Suppressor macrophage treated with lipopolysaccharide for 4 hours (primary cell): ENCODE measurements at regions not wholly inside any gene's neighbourhood (a gene's known extent, or its start where the extent isn't known, plus 50 kb on each side); places are given as distances from the start of the nearest gene placed in this dataset.
"Not testable (repeated sequence)": the region's sequence is repeated elsewhere in the genome, so short reads cannot be mapped to it uniquely, and the experiment has no call there.

Experiments used
- DNase-seq: peaks from one replicate; pipeline ENCODE4 v3.0.0-alpha.2; 2020

DNA sequence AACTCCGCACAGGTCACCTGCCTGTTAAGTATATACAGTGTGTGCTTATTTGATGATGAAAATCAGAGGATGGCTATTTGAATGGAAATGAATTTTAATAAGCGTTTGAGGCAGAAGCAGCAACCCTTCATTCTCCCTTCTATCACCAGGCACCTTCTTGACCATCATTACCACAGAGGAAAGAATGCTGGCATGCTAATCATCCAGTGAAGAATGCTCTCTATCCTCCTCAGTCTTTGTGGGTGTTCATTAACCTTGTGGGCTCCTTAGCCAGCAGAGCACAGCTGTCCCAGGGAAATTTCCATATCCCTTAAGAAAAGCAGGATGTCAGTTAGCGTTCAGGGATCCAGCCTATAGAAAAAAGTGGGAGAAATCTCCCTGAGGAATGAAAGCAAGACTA, 428.0 kb upstream of the CAMK1G start:
- no peak for DNase-seq

DNA sequence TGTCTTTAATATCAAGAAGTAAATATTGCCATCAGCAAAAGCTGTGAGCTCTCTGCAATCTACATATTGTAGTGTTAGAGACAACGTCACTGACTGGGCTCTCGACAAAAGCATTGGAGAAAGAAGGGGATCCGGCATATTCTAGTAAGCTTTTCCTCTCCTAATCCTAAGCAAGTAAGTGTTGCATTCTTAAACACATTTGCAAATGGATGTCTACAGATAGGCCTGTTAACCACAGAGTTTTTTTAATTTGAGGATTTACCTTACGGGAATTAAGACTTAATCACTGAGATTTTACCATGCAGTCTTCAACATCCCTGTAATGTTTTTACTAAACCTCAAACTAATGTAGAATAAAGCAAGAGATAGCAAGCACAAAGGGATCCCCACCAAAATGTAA, 426.5 kb upstream of the CAMK1G start:
- DNase-seq = no peak

DNA sequence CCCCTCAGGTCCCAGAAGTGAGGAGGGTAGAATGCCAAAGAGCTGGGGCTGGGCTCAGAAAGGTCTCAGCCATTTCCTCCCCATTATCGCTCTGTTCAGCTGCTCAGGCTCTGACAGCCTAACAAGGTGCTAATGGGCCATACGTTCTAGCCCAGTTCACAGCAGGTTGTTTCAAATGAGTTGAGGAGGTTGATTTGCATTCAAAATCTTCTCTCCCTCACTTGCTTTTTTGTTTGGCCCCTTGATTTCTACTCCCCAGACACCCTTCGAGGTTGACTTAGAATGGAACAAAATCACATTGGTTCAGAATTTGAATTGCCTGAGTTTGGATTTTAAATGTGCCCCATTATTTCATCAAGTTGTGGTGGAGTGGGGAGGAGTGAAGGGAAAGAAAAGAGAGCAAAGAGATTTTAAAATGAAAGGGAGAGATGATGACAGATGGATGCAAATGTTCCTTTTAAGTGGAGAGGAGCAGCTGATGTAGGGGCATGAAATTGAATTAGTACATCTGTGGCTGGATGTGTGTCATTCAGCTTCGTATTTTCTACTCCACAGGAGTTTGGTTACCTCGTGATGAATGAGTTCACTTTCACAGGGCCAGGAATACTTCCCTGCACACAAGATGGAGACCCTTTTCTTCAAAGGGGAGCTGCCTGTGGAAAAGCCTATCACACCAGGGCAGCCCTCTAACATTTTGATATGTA, 425.8 kb upstream of the CAMK1G start:
- no peak for DNase-seq

DNA sequence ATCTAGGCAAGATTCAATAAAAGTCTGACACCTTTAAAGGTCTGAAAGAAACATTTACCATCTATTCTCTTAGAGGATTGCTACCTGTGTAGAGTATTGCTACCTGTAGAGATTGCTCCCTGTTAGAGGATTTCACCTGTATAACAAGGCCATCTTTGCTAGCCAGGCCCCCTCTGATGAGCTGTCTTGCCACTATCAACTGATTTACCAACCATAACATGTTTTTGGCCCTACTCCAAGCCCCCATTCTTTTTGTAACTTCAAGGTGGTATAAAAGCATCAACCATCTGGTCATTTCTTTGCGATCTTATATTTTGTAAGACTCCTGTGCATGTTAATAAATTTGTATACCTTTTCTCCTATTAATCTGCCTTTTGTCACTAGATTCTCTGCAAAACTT, 424.7 kb upstream of the CAMK1G start:
- no peak for DNase-seq

DNA sequence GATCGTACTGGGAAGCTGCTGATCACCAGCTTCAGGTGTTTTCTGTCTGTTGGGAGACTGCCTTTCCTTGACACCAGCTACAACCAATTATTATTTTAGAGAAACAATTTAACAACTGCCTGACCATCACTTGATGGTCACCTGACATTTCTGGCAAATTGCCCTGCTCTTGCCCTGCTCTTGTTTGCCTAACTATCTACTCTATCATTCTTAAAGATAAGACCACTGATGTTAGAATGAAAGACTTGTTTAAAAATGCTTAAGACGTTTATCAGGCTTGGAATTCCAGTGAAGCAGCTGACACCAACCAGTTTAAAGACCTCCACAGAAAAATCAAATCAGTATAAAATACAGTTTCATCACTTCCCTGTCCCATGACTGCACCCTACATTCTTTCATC, 423.3 kb upstream of the CAMK1G start:
- DNase-seq = no peak

DNA sequence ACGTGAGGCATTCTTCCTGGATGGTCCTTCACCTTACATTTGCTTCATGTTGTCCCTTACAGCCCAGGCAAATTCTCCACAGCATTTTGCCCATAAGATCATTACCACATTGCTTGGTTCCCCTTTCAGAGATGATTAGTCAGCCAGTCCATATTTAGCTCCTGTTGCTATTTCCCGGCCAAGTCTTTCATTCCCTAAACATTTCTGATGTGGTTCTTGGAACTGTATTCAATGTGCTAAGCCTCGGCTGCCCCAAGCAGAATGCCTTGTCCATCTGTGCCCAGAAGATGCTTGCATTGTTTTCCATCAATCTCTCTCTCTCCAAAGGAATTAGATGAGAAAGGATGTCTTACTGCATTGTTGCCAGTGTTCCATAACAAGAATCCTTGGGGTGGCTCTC, 420.9 kb upstream of the CAMK1G start:
- peak; percentile 4 for DNase-seq

DNA sequence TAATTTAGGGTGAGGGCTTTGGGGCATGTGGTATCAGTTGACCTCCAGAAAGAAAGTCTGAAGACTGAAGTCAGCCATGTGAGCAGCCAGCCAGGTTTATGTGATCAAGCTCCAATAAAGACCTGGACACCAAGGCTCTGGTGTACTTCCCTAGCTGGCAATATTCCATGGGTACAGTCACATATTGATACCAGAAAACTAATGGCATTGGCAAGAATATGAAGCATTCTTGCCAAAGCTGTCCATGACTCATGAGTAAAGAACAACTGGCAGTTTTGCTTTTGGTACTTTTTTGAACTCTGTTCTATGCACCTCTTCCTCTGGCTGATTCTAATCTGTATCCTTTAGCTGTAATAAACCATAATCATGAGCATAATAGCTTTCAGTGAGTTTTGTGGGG, 415.3 kb upstream of the CAMK1G start:
- DNase-seq = no peak

DNA sequence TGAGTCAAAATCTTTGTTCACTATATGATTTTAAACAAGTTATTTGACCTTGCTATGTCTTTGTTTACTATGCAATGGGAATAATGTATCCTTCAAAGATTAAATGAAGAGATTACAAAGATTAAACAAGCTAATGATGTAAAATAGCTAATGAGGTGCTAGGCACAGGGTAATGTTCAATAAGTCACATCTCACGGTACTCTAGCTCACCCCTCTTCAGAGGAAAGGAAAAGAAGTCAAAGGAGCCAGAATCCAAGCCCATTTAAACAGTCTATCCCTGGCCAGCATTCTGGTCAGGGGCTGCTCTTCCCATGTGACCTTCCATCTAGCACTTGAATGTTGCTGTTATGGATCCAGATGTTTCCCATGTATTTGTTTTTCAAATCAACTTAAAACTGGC, 412.4 kb upstream of the CAMK1G start:
- no peak for DNase-seq

DNA sequence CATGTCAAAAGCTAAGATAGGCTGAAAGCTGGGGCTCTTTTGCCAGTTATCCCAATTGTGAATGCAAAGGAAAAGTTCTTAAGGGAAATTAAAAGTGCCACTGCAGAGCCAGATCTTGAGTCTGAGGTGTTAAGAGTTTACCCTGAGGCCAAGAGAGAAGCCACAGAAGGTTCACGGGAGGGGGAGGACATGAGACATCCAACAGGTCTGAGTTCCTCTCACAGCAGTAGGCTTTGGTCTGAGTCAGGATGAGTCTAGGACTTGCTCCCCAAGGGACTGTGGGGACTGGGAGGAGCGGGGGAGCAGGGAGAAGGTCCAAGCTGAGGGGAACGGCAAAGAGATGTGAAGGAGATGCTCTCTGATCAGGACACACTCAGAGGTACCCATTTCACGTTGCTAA, 411.2 kb upstream of the CAMK1G start:
- DNase-seq = no peak

DNA sequence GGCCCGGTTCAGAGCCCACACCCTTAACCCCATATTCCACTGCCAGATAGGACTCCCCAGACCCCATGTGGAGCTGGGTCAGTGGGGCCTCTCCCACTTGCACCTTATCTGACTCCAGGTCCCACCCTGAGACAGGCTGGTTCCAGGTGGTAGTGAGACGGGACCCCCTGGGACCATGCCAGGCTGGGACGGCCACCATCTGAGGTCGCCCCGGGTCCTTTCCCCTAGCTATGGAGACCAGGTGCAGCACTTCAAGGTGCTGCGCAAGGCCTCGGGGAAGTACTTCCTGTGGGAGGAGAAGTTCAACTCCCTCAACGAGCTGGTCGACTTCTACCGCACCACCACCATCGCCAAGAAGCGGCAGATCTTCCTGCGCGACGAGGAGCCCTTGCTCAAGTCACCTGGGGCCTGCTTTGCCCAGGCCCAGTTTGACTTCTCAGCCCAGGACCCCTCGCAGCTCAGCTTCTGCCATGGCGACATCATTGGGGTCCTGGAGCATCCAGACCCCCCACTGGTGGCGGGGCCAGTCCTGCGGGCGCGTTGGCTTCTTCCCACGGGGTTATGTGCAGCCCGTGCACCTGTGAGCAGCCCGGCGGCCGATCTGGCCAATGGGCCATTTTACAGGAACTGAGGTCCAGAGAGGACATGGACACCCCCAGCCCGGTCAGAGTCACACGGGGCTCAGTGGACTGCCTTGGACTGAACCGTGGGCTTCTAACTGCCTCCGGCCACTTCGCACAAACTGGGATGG, 410.5 kb upstream of the CAMK1G start:
- not testable (repeated sequence) for DNase-seq

DNA sequence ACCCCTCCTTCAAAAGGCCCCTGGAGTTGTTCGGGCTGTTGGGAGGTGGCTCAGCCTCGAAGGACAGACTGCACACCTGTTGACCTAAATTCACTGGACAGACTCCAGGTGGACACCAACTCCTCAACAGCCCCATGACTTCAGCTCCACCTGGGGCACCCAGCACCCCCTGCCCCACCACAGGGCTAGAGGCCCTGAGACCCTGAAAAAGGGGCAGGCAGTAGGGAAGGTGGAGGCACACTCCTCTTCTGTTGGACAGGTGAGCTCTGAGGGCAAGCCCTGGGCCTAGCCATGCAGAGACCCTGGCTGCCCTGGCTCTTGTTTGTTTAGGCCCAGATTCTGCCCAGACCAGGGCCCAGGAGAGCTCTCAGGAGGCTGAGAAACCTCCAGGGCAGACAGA, 409.7 kb upstream of the CAMK1G start:
- DNase-seq = not testable (repeated sequence)

DNA sequence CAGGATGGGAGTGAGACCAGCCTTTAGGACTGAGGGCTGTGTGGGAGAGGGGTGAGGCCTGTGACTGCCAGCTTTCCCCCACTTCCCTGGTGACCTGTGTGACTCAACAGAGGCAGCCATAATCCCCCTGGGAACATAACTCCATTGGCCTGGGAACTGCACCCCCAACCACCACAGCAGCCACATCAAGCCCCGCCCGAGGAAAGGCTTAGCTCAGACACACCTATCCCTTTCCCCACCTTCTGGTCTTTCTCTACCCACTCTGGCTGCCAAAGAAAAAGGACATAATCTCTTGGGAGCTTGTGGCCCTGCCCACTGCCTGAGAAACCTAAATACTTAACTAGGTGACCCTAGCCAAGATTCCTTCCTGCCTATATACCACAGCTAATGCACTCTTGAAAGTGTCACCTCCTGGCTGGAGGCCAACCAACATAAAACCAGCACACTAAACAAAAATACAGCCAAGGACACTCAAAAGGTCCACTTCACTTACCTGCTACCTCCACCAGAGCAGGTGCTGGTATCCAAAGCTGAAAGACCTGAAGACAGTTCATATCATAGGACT, 406.6 kb upstream of the CAMK1G start:
- DNase-seq = no peak

DNA sequence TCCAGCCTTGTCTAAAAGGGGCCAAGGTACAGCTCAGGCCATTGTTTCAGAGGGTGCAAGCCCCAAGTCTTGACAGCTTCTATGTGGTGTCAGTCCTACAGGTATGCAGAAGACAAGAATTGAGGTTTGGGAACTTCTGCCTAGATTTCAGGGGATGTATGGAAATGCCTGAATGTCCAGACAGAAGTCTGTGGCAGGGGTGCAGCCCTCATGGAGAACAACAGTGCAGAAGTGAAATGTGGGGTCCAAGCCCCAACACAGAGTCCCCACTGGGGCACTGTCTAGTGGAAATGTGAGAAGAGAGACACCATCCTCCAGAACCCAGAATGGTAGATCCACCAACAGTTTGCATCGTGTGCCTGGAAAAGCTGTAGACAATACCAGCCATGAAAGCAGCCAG, 400.3 kb upstream of the CAMK1G start:
- DNase-seq = no peak

DNA sequence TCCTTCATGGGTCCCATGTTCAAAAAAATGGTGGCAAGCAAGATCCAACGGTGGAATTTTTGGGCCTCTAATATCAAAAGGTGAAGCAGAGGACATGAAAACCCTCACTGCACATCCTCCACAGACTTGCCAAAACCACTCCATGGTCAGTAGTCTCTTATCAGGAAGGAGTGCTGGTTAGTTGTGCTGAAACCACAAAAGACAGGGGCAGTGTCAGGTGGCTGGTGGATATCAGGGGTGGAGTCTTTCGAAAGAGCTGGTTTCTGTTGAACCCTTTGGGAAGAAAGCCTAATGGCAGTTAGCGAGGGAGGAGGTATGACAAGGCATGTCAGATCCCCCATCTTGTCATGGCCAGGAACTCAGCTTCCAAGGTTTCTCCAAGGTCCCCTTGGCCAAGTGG, 395.9 kb upstream of the CAMK1G start:
- DNase-seq = no peak

DNA sequence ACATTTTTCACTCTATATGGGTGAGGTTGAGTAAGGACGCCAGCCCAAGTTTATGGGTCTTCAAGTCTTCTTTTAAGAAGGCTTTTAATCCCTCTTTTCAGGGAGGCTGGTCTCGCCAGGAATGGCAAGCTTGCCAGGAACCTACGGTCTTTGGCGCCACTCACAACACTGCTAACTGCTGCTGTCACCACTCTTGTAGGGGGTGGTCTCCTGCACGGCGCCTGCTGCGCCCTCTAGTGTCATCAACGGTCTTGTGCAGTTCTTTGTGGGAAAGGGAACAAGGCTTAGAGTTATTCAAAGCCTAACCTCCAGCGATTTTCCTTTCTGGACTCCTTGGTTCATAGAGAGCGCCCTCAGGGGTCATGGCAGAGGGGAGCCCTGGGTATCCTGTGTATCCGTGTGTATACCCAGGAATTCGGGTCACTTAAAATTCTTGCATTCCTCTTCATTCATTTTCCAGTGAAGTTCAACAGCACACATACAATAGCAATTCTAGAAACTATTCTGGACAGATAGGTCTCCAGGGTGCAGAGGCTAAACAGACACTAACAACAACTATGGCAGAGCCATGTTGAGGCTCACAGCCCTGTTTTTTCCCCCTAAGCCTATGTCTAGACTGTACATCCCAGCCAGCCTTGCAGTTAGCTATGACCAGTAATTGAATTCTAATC, 392.8 kb upstream of the CAMK1G start:
- DNase-seq = peak; percentile 45

DNA sequence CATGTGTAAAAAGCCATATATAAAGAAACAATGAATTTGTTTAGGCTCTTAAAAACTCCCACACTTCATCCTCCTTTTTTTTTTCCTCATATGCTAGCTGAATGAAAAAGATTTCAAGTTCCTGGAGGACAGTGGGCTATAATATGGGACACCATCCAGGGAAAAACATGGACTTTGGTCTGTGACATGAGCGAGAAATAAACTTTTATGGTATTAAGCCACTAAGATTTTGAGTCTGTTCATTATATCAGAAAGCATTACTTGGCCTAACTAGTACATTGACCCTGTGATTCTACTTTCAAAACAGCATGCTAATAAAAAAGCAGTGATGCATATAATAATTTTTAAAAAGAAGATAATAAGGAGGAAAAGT, 392.3 kb upstream of the CAMK1G start:
- DNase-seq = no peak

DNA sequence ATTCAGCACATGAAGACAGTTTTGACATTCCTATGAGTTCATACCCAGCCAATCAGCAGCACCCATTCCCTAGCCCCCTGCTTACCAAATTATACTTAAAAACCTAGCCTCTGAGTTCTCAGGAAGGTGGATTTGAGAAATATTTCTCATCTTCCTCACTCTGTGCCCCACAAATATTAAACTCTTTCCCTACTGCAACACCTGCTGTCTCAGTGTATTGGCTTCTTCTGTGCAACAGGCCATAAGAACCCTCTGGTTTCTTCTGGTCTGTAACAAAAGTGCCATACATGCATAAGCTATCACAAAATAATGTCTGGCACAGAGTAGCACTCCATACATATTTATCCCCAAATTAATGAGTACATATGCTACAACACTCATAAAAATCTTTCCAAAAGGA, 387.4 kb upstream of the CAMK1G start:
- DNase-seq = no peak

DNA sequence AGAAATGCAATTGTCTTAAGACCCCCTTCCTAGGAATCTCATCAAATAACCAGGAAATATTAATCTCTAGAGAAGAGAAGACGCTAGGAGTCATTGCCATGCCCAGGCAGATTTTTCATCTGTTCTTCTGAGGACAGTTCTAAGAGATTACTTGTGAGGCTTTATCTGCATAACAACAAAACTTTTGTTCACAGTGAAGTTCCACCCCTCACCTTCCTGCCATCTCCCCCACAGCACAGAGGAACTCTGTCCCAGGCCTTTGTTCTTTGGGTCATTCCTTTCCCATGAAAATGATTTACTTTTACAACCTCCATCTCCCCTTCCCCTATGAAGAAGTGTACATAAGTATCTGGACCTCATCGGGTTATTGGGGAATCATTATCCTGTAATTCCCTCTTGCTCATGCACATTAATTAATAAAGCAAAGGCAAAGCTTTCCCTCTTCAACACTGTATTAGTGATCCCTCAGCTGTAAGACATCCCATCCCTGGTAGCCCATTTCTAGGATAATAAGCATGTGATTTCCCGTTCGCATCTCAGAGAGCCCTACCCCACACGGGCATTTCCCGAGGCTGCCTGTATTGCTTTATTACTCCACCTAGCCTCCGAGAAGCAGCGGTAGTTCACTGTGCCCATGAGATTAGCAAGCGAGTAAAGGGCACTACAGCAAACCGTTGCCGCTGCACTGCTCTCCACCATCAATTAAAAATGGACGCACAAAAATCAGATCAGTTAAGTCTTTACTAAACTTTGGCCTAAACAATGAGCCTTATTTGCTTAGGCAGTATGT, 384.4 kb upstream of the CAMK1G start:
- no peak for DNase-seq

DNA sequence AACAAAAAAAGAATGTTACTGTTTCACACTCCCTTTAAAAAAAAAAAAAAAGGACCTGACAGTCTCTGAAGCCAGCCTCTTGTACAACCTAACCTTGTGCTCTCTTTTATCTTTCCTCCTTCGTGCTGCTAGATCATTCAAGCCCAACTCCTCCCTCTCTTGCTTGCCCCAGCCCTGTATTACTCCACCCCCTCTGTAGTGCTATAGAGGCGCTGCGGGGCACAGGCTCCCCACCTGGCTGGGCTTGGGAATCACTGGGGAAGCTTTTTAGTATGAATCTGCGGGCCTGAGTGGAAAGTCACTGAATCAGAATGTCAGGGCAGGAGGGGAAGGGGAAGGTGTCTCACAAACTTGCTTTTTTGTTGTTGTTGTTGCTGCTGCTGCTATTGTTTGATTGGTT, 383.7 kb upstream of the CAMK1G start:
- no peak for DNase-seq

DNA sequence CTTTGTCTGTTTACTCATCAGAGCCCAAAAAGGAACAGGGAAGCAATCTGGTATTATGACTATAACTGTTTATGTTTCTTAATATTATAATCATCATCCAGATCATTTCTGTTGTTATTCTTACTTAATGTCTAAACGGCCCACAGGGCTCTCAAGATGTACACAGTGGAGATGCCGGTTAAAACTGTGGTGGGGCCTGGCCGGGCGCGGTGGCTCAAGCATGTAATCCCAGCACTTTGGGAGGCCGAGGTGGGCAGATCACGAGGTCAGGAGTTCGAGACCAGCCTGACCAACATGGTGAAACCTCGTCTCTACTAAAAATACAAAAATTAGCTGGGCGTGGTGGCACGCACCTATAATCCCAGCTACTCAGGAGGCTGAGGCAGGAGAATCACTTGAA, 381.2 kb upstream of the CAMK1G start:
- DNase-seq = not testable (repeated sequence)

DNA sequence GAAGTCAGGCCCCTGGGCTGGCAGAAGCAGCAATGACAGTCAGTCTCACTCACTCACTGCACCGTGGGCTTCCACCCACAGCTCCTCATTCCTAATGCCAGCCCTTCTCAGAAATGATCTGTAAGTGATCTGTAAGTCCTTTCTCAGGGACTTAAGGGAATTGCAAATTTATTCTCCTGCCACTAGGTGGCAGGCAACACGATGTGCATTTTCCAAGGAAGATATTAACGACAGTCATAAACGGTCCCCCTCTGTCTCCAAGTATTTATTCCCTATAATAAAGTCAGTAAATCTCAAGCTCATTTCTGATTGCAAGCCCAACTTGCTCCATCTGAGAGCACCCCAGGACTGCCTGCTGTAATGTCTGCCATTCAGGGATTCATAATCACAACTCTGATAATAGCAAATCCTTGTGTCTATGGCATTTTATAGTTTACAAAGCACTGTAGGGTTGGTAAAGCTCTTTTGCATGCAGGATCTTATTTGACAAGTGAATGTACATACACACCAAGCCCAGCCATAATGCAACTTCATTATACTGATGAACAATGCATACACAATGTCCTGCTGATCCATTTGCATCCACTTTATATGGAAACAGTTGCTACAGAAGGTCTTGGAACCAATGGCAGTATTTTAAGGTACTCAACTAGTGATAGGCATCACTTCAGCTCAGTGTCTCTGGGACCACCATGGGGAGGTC, 380.5 kb upstream of the CAMK1G start:
- peak; percentile 59 for DNase-seq

DNA sequence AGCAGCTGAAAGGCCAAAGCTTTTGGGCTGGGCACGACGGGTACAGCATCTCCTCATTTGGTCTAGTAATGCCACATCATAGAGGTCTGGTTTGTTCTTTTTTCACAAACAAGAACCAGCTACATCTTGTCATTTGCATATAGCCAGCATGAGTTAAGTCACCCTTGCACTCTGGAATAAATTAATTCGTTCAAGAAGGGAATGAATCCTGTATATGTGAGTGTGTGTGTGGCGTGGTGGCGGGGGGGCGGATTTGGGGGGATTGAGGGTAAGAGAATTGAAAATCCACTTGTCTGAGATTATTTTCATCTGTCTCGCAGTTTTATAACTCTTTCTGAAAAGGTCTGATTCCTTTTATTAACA, 380.0 kb upstream of the CAMK1G start:
- no peak for DNase-seq

DNA sequence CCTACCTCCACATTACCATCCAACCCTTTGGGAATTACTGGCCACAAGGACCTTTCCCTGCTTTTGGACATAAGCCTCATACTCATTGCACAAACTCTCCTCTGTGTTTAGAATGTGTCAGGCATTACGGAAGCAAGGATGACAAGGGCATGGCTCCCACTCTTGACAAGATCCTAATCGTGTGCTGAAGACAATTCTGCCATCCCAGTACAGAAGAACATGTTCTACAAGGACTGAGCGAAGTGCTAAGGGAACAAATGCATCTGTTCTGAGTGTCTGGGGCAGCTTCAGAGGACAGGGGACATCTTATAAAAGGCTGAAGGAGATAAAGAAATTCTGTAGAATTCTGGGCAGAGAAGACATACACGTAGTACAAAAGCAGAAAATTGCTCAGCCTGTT, 378.5 kb upstream of the CAMK1G start:
- DNase-seq = no peak
